ENCODE measurements at regions not wholly inside any gene's neighbourhood (a gene's known extent, or its start where the extent isn't known, plus 50 kb on each side); places are given as distances from the start of the nearest gene placed in this dataset.
"Not testable (repeated sequence)": the region's sequence is repeated elsewhere in the genome, so short reads cannot be mapped to it uniquely, and the experiment has no call there.

DNA sequence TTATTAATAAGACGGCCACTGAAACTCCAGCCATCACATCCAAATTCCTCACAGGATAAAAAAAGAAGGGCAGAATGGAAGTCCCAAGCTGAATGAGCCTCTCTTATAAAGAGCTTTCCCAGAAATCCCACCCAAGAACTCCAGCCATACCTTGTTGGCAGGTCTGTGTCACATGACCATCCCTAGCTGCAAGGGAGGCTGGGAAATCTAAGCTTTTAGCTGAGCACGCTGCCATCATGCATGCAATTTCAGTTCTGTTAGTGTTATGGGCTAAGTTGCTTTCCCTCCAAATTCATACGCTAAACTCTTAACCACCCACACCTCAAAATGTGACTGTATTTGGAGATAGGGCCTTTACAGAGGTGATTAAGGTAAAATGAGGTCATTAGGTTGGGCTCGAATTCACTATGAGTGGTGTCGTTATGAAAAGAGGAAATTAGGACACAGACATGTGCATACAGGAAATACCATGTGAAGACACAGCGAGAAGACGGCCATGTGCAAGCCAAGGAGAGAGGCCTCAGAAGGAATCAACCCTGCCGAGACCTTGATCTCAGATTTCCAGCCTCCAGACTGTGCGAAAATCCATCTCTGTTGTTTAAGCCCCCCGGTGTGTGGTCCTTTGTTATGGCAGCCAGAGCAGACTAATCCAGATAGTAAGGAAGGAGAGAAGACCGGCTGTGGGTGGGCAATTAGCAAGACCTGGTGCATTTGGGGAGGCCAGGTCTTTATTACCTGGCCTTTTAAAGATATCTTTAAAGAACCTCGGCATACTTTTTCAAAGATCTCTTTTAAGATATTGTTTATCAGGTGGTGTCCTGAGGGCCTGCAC, 317.6 kb downstream of the BCOR start:
- no peak for DNase-seq

DNA sequence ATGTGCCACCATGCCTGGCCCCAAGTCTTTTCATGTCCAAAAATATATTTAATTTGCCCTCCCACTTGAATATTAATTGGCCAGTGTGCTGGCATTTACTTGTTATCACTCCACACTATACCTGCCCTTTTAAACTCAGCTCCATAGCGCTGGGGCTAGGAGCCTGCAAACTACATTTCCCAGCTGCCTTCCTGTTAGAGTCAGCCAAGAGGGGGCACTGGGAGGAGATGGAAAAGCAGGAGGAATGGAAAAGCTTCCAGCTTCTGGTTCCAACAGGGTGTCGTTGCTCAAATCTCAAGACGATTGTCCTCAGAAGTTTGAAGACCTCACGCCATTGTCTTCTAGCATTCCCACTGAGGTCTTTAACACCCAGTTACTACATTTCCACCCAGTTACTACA, 315.5 kb downstream of the BCOR start:
- DNase-seq, result no peak

- DNase-seq, result no peak
Observed at GRCh38 chrX:39787999-39788398, 309.8 kb downstream of the BCOR start.

- DNase-seq, result no peak
Observed at GRCh38 chrX:39788521-39788920, 309.2 kb downstream of the BCOR start.

DNA sequence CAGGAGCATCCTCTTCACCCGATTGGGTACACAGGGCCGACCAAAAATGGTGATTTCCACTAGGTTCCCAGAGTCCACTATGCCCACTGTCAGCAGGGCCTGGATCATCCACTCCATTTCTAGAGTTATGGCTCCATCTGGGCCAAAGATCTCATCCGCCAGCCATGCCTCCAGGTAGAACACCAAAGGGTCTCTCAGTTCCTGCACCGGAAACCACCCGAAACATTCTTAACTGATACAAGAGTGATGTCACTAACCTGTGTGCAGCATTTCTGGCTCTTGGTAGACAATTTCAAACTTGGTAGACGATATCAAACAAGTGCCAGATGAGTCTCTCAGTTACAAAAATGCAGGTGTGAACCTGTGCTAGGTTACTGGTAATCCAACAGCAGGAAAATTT, 306.1 kb downstream of the BCOR start:
- DNase-seq, result no peak

- no peak for DNase-seq
Observed at GRCh38 chrX:39795605-39796004, 302.2 kb downstream of the BCOR start.

- no peak for DNase-seq
Observed at GRCh38 chrX:39796856-39797255, 300.9 kb downstream of the BCOR start.

DNA sequence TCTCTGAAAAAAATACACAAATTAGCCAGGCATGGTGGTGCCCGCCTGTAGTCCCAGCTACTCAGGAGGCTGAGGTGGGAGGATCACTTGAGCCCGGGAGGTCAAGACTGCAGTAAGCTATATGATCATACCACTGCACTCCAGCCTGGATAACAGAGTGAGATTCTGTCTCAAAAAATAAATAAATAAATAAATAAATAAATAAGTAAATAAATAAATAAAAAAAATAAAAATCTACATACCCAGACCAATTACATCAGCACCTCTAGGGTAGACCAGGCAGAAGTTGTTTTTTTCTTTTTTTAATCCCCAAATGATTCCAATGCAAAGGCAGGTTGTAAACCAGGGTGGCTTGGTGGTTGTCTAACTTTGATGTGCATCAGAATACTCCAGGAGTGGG, 299.3 kb downstream of the BCOR start:
- DNase-seq, result not testable (repeated sequence)

GRCh38 chrX:39802354-39802753, 295.4 kb downstream of the BCOR start:
- DNase-seq, result no peak

GRCh38 chrX:39802908-39803307, 294.9 kb downstream of the BCOR start:
- DNase-seq, result no peak

DNA sequence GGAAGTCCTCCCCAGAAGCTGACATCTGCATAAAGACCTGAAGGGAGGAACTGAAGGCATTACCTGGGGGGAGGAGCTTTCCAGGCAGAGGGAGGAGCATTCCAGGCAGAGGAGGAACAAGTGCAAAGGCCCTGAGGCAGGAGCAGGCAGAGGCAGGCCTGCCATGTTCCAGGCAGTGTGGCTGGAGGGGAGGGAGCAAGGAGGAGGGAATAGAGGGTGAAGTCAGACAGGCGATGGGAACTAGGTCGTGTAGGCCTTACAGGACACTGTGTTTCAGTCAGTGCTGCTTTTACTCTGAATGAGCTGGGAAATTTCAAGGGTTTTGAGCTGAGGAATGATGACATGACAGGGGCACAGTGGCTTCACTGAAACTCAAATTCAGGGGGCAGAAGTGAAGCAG, 292.7 kb downstream of the BCOR start:
- DNase-seq, result no peak

GRCh38 chrX:39805825-39806224, 291.9 kb downstream of the BCOR start:
- DNase-seq, result no peak

- no peak for DNase-seq
Observed at GRCh38 chrX:39808471-39808917, 289.3 kb downstream of the BCOR start.

- no peak for DNase-seq
Observed at GRCh38 chrX:39809331-39809730, 288.4 kb downstream of the BCOR start.

DNA sequence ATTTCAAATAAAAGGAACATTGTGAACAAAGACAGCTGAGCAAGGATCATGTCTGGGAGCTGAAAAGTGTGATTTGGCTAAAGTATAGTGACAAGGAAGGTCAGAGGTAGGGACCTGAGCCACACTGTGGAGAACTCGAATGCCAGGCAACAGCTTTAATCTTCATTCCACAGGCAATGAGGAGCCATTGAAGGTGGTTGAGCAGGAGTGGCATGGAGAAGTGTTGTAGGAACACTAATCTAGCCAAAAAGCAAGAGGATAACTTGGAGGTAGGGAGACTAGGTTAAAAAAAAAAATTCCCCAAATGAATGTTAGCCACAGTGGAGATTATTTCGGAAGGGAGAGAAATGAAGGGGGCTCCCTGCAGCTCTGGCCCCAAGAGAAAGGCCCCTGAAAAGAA, 286.9 kb downstream of the BCOR start:
- DNase-seq, result no peak

DNA sequence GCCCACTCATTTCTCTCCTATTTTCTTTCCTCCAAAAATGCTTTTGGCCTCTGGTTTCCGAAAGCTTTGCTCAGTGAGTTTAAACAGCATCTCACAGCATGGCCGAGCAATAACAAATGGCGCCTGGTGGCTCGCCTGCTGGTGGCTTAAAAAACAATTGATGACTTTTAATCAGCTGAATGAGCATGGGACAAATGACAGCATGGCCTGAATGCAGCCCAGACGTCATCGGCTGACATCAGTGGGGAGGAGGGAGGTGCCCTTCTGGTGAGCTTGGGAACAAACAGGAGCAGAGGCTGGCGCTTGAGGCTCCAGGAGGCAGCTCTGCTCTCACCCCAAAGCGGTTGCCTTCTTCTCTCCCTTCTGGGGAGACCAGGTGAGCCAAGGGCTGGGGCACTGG, 286.4 kb downstream of the BCOR start:
- no peak for DNase-seq

- no peak for DNase-seq
Observed at GRCh38 chrX:39813631-39814277, 284.0 kb downstream of the BCOR start.

DNA sequence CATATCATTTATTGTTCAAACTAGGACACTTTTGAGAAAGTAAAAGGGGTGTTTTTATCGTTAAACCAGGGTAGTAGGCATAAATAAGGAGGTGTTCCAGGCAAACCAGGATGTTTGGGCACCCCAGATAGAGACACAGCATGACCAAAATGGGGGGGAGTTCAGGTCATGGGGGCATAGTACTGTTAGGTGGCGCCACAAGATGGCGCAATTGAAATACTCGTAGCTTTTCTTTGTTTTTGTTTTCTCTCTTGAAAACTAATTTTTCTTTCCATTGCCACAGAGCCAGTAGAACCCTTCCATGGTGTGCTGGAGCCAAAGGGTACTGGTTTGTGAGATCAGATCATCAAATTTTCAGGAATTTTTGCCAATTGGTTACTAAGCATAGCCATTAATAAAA, 283.4 kb downstream of the BCOR start:
- peak; percentile 31 for DNase-seq

DNA sequence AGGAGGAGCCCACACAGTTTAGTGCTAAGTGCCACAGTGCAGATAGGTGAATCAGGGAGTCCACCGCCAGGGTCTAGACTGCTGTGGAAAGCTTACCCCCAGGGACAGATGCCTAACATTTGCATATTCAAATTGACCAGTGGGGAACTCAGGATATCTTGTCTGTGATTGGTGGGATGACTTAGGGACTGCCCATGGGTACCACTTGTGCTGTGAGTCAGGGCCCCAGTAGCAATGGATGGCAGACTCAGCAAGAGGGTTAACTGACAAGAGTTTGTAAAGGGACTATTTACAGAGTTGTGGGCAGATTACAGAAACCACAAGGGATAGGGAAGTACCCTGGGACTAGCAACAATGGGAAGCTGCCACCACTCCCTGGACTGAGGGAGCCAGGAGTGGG, 282.1 kb downstream of the BCOR start:
- DNase-seq, result no peak

GRCh38 chrX:39816871-39817731, 280.7 kb downstream of the BCOR start:
- no peak for DNase-seq

- no peak for DNase-seq
Observed at GRCh38 chrX:39817754-39818470, 279.8 kb downstream of the BCOR start.

DNA sequence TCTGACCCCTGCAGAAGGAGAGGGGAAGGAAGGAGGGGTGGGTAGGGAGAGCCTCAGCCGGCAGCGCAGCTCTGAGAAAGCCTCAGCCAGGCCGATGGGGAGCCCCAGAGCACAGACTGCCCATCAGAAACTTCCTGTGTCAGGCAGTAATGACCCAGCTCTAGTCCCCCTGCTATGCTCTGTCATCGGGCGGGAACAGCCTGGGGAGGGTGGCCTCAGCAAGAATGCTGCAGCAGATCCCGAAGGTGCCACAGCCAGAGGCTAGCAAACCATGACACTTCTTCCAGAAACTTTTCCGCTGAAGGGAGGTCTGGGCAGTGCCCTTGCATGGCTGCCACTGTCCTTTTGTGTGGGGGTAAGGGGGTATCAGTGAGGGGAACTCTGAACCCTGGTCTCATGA, 279.0 kb downstream of the BCOR start:
- DNase-seq, result no peak

Measured in NCI-H345 (cell line).